Testis (tissue), 2 donors: ENCODE measurements at regions not wholly inside any gene's neighbourhood (a gene's known extent, or its start where the extent isn't known, plus 50 kb on each side); places are given as distances from the start of the nearest gene placed in this dataset.

ENCODE experiments used
- DNase-seq: peaks from one replicate; pipeline ENCODE4 v3.0.0-alpha.2; 2019
- H3K27ac ChIP-seq, 2 donors: fragments of 200-600 bp; sonication (generic); one replicate each; pipeline ENCODE4 v1.5.1; 2019
- H3K27me3 ChIP-seq: fragments of 200-600 bp; sonication (generic); one replicate; pipeline ENCODE4 v1.5.1; 2019
- H3K36me3 ChIP-seq: fragments of 200-600 bp; sonication (generic); one replicate; pipeline ENCODE4 v1.5.1; 2017; ENCODE audit warnings: low read depth; ENCODE audit errors: missing control alignments
- H3K4me1 ChIP-seq: fragments of 200-600 bp; sonication (generic); one replicate; pipeline ENCODE4 v1.5.1; 2019
- H3K4me3 ChIP-seq, 2 donors: fragments of 200-600 bp; sonication (generic); one replicate each; pipeline ENCODE4 v1.5.1; 2017 to 2019
- H3K9me3 ChIP-seq: fragments of 200-600 bp; sonication (generic); one replicate; pipeline ENCODE4 v1.5.1; 2017
- CTCF ChIP-seq, 3 experiments: fragments of 450-650 bp in 2 of 3; fragments of 200-600 bp in 1 of 3; sonication (generic) in 1 of 3; IDR thresholded peaks; one replicate each; pipeline ENCODE4 v1.5.1; 2016 to 2019; ENCODE audit warnings: antibody characterized with exemption in 3 of 3, mild to moderate bottlenecking in 2 of 3, moderate library complexity in 1 of 3
- POLR2A ChIP-seq: fragments of 450-650 bp; IDR thresholded peaks from one replicate; pipeline ENCODE4 v1.6.1; 2017; ENCODE audit warnings: antibody characterized with exemption, mild to moderate bottlenecking, moderate library complexity
- WGBS, 2 donors: methylation state at CpG; one replicate each; pipeline ENCODE4 v1.1.5; 2018; 5-methylcytosine and 5-hydroxymethylcytosine counted together
- intact Hi-C: fragments of 100-400 bp; cut with DNase I; formaldehyde crosslinking; loops from one replicate; pipeline ENCODE4 v1.15.1; 2023; ENCODE audit warnings: low total_unique reads

- H3K4me3 ChIP-seq: no peak overlapping the region
- H3K9me3 ChIP-seq: no peaks in the 10 kb centered on the region
- DNase-seq: no peak
- peaks cover 9% of the 10 kb centered on the region for H3K4me1 ChIP-seq
- no peak overlapping the region for H3K27ac ChIP-seq
- TF ChIP-seq CTCF (IDR thresholded peaks at IDR 0.05) (no peak), POLR2A (no peak)
- no peaks in the 10 kb centered on the region for H3K36me3 ChIP-seq
- intact Hi-C loops: no loop called here
- 75 to 89% methylated on average over 1 of the region's 1 CpG for WGBS, 2 donors
- no peaks in the 10 kb centered on the region for H3K27me3 ChIP-seq
These were observed 120.9 kb upstream of the CDC42EP3 start for GRCh38 chr2:37792366-37792765.

GRCh38 chr2:37793004-37793403 is 121.6 kb upstream of the CDC42EP3 start:
- intact Hi-C loops: no loop called here
- WGBS, 2 donors: 86 to 100% methylated on average over 1 of the region's 1 CpG
- DNase-seq: no peak
- Histone ChIP-seq H3K9me3 (no peaks in the 10 kb centered on the region), H3K27me3 (no peaks in the 10 kb centered on the region), H3K4me3 (no peak overlapping the region), H3K27ac (no peak overlapping the region), H3K4me1 (peaks cover 9% of the 10 kb centered on the region), H3K36me3 (no peaks in the 10 kb centered on the region)
- TF ChIP-seq POLR2A: no peak
- TF ChIP-seq CTCF (IDR thresholded peaks at IDR 0.05): no peak

- intact Hi-C loops: no loop called here
- H3K27ac ChIP-seq: no peak overlapping the region
These were observed 123.3 kb upstream of the CDC42EP3 start for GRCh38 chr2:37794717-37795116.

GRCh38 chr2:37795456-37795855 is 124.0 kb upstream of the CDC42EP3 start:
- H3K4me3 ChIP-seq: no peak overlapping the region
- no peak for DNase-seq
- no peaks in the 10 kb centered on the region for H3K27me3 ChIP-seq
- H3K36me3 ChIP-seq: no peaks in the 10 kb centered on the region
- no peaks in the 10 kb centered on the region for H3K9me3 ChIP-seq
- intact Hi-C loops: no loop called here
- H3K27ac ChIP-seq: no peak overlapping the region
- WGBS, 2 donors: 97 to 100% methylated on average over 1 of the region's 1 CpG
- no peak for TF ChIP-seq POLR2A
- no peak for TF ChIP-seq CTCF (IDR thresholded peaks at IDR 0.05)
- H3K4me1 ChIP-seq: peaks cover 9% of the 10 kb centered on the region

More at GRCh38 chr2:37794717-37795116, 123.3 kb upstream of the CDC42EP3 start:
- Histone ChIP-seq H3K36me3 (no peaks in the 10 kb centered on the region), H3K9me3 (no peaks in the 10 kb centered on the region), H3K27me3 (no peaks in the 10 kb centered on the region), H3K4me3 (no peak overlapping the region), H3K4me1 (peaks cover 9% of the 10 kb centered on the region)
- DNase-seq: no peak
- no peak for TF ChIP-seq POLR2A
- no peak for TF ChIP-seq CTCF (IDR thresholded peaks at IDR 0.05)

- Histone ChIP-seq H3K36me3 (no peaks in the 10 kb centered on the region), H3K9me3 (no peaks in the 10 kb centered on the region), H3K27ac (no peak overlapping the region), H3K4me1 (peaks cover 9% of the 10 kb centered on the region), H3K4me3 (no peak overlapping the region), H3K27me3 (no peaks in the 10 kb centered on the region)
- no peak for DNase-seq
- intact Hi-C loops: no loop called here
- no peak for TF ChIP-seq POLR2A
- TF ChIP-seq CTCF (IDR thresholded peaks at IDR 0.05): no peak
- WGBS, 2 donors: 66 to 79% methylated on average over 2 of the region's 2 CpGs
These were observed 124.5 kb upstream of the CDC42EP3 start for GRCh38 chr2:37795938-37796337.
